GM18868 (cell line): ENCODE measurements at regions not wholly inside any gene's neighbourhood (a gene's known extent, or its start where the extent isn't known, plus 50 kb on each side); places are given as distances from the start of the nearest gene placed in this dataset.
"Not testable (repeated sequence)": the region's sequence is repeated elsewhere in the genome, so short reads cannot be mapped to it uniquely, and the experiment has no call there.

ENCODE experiments used
- ATAC-seq: cut with Tn5 transposase; IDR thresholded peaks from one replicate; pipeline ENCODE4 v1.9.1; 2021; ENCODE audit warnings: mild to moderate bottlenecking, moderate library complexity; ENCODE audit not compliant: unreplicated experiment

GRCh38 chr20:47931002-47931401 is 145.7 kb upstream of the SULF2 start:
- ATAC-seq = no peak

GRCh38 chr20:47929368-47930115 is 144.3 kb upstream of the SULF2 start:
- no peak for ATAC-seq

- ATAC-seq = no peak
Measured at GRCh38 chr20:47927944-47928343, 142.7 kb upstream of the SULF2 start.

- no peak for ATAC-seq
Measured at GRCh38 chr20:47927385-47927851, 142.1 kb upstream of the SULF2 start.

GRCh38 chr20:47926731-47927130 is 141.4 kb upstream of the SULF2 start:
- ATAC-seq = no peak

- no peak for ATAC-seq
Measured at GRCh38 chr20:47925593-47925992, 140.3 kb upstream of the SULF2 start.

- no peak for ATAC-seq
Measured at GRCh38 chr20:47922269-47922668, 137.0 kb upstream of the SULF2 start.

- ATAC-seq = not testable (repeated sequence)
Measured at GRCh38 chr20:47921829-47922228, 136.5 kb upstream of the SULF2 start.

GRCh38 chr20:47921408-47921807 is 136.1 kb upstream of the SULF2 start:
- no peak for ATAC-seq

- ATAC-seq = no peak
Measured at GRCh38 chr20:47917549-47918070, 132.3 kb upstream of the SULF2 start.

- no peak for ATAC-seq
Measured at GRCh38 chr20:47915495-47915894, 130.2 kb upstream of the SULF2 start.

- no peak for ATAC-seq
Measured at GRCh38 chr20:47914792-47915191, 129.5 kb upstream of the SULF2 start.

GRCh38 chr20:47912786-47913501 is 127.7 kb upstream of the SULF2 start:
- not testable (repeated sequence) for ATAC-seq

GRCh38 chr20:47912165-47912564 is 126.9 kb upstream of the SULF2 start:
- ATAC-seq = not testable (repeated sequence)

- not testable (repeated sequence) for ATAC-seq
Measured at GRCh38 chr20:47909696-47910369, 124.6 kb upstream of the SULF2 start.

- ATAC-seq = not testable (repeated sequence)
Measured at GRCh38 chr20:47908361-47909035, 123.2 kb upstream of the SULF2 start.

- not testable (repeated sequence) for ATAC-seq
Measured at GRCh38 chr20:47907951-47908350, 122.7 kb upstream of the SULF2 start.

- no peak for ATAC-seq
Measured at GRCh38 chr20:47907031-47907675, 121.9 kb upstream of the SULF2 start.

GRCh38 chr20:47906348-47906660 is 121.0 kb upstream of the SULF2 start:
- no peak for ATAC-seq

GRCh38 chr20:47905628-47906347 is 120.5 kb upstream of the SULF2 start:
- ATAC-seq = no peak
